Fibroblast of lung (primary cell): ENCODE measurements at regions not wholly inside any gene's neighbourhood (a gene's known extent, or its start where the extent isn't known, plus 50 kb on each side); places are given as distances from the start of the nearest gene placed in this dataset.

Experiments used
- DNase-seq, 2 donors: peaks; one replicate each; pipeline versions ENCODE4 v3.0.0 to v3.0.0-alpha.2; 2010; ENCODE audit warnings: low read depth in 2 of 2
- H2AFZ ChIP-seq: 2 replicates; pipeline ENCODE4 v1.5.1; 2012; ENCODE audit warnings: low read length, control low read depth, inconsistent platforms
- H3K27ac ChIP-seq: 2 replicates; pipeline ENCODE4 v1.5.1; 2011; ENCODE audit warnings: low read length, control low read depth; ENCODE audit not compliant: insufficient read depth
- H3K27me3 ChIP-seq: 2 replicates; pipeline ENCODE4 v1.5.1; 2011; ENCODE audit warnings: mild to moderate bottlenecking, low read length; ENCODE audit not compliant: control insufficient read depth, insufficient read depth
- H3K36me3 ChIP-seq: 2 replicates; pipeline ENCODE4 v1.5.1; 2011; ENCODE audit warnings: low read length; ENCODE audit not compliant: control insufficient read depth, insufficient read depth
- H3K4me1 ChIP-seq: 2 replicates; pipeline ENCODE4 v1.5.1; 2011; ENCODE audit warnings: low read length; ENCODE audit not compliant: control insufficient read depth, insufficient read depth; ENCODE audit errors: extremely low read depth
- H3K4me2 ChIP-seq: 2 replicates; pipeline ENCODE4 v1.5.1; 2011; ENCODE audit warnings: low read length, control low read depth; ENCODE audit not compliant: insufficient read depth; ENCODE audit errors: extremely low read depth
- H3K4me3 ChIP-seq, 4 experiments: fragments of 200-600 bp in 1 of 4; sonication (generic) in 1 of 4; replicated peaks in 1 of 4; 2 replicates each; pipeline ENCODE4 v1.5.1; 2011 to 2016; ENCODE audit warnings: low read length in 4 of 4, low read depth in 3 of 4, mild to moderate bottlenecking in 3 of 4, control low read depth in 2 of 4, inconsistent platforms in 1 of 4, mixed read lengths in 1 of 4; ENCODE audit not compliant: insufficient read depth in 1 of 4; ENCODE audit errors: control extremely low read depth in 1 of 4
- H3K79me2 ChIP-seq: 2 replicates; pipeline ENCODE4 v1.5.1; 2012; ENCODE audit warnings: mild to moderate bottlenecking, low read length, inconsistent platforms; ENCODE audit not compliant: control insufficient read depth, insufficient read depth
- H3K9ac ChIP-seq: 2 replicates; pipeline ENCODE4 v1.5.1; 2011; ENCODE audit warnings: mild to moderate bottlenecking, low read length, control low read depth; ENCODE audit not compliant: insufficient read depth
- H3K9me3 ChIP-seq: 2 replicates; pipeline ENCODE4 v1.5.1; 2012; ENCODE audit warnings: low read depth, low read length; ENCODE audit not compliant: control insufficient read depth, insufficient read depth
- H4K20me1 ChIP-seq: 2 replicates; pipeline ENCODE4 v1.5.1; 2011; ENCODE audit warnings: low read length; ENCODE audit not compliant: control insufficient read depth, insufficient read depth; ENCODE audit errors: extremely low read depth
- EZH2 ChIP-seq: IDR thresholded peaks from 2 replicates; pipeline ENCODE4 v1.5.1; 2012; ENCODE audit warnings: low read length, control low read depth, mild to moderate bottlenecking; ENCODE audit errors: missing control alignments
- TF ChIP-seq, protein P1 (sequence below), 2 donors: IDR thresholded peaks in 1 of 2; conservative IDR thresholded peaks in 1 of 2; 1 replicate in 1 of 2; 2 replicates in 1 of 2; pipeline ENCODE4 v1.5.1; 2011 to 2012; ENCODE audit warnings: low read length in 2 of 2, control low read depth in 1 of 2, inconsistent platforms in 1 of 2, low read depth in 1 of 2, mild to moderate bottlenecking in 1 of 2

DNA sequence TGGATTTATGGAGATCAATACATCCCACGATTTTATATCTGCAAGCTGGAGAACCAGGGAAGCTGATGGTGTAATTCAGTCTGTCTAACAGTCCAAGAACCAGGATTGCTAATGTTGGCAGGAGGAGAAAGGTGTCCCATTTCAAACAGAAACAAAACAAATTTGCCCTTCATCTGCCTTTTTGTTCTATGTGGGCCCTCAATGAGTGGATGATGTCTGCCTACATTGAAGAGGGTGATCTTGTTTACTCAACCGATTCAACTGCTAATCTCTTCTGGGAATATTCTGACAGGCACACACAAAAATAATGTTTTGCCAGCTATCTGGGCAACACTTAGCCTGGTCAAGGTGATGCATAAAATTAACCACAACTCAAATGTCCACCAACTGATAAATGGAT, 65.1 kb upstream of the IL33 start:
- H3K4me2 ChIP-seq = no peak overlapping the region
- no peak overlapping the region for H3K4me3 ChIP-seq
- no peak overlapping the region for H3K9ac ChIP-seq
- no peaks in the 10 kb centered on the region for H4K20me1 ChIP-seq
- DNase-seq = no peak
- H2AFZ ChIP-seq = no peak overlapping the region
- no peaks in the 10 kb centered on the region for H3K27me3 ChIP-seq
- no peak overlapping the region for H3K27ac ChIP-seq
- H3K79me2 ChIP-seq = no peaks in the 10 kb centered on the region
- H3K9me3 ChIP-seq = no peaks in the 10 kb centered on the region
- no peaks in the 10 kb centered on the region for H3K4me1 ChIP-seq
- no peak for TF ChIP-seq EZH2
- H3K36me3 ChIP-seq = no peaks in the 10 kb centered on the region

DNA sequence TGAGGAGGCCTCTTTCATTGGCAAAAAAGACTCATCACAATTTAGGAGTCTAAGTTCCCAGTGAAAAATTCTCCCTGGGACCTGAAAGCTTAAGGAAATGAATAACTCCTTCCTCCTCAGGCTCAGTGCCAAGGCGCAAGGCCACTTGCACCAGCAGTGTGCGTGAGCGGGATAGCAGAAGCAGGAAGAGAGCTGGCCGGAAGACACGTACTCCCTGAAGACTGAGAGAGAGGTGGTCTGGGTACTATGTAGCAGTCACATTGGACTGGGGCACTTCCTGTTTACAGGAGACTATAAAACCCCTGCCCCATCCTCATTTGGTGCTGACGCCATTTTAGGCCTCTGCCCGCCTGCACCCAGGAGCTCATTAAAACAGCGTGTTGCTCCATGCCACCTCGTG, 66.3 kb upstream of the IL33 start:
- H3K4me1 ChIP-seq = no peaks in the 10 kb centered on the region
- H3K36me3 ChIP-seq = no peaks in the 10 kb centered on the region
- no peaks in the 10 kb centered on the region for H4K20me1 ChIP-seq
- no peaks in the 10 kb centered on the region for H3K79me2 ChIP-seq
- no peaks in the 10 kb centered on the region for H3K27me3 ChIP-seq
- no peak overlapping the region for H2AFZ ChIP-seq
- no peak overlapping the region for H3K4me2 ChIP-seq
- H3K27ac ChIP-seq = no peak overlapping the region
- no peak overlapping the region for H3K4me3 ChIP-seq
- no peaks in the 10 kb centered on the region for H3K9me3 ChIP-seq
- DNase-seq = no peak
- H3K9ac ChIP-seq = no peak overlapping the region
- TF ChIP-seq, protein P1, sequence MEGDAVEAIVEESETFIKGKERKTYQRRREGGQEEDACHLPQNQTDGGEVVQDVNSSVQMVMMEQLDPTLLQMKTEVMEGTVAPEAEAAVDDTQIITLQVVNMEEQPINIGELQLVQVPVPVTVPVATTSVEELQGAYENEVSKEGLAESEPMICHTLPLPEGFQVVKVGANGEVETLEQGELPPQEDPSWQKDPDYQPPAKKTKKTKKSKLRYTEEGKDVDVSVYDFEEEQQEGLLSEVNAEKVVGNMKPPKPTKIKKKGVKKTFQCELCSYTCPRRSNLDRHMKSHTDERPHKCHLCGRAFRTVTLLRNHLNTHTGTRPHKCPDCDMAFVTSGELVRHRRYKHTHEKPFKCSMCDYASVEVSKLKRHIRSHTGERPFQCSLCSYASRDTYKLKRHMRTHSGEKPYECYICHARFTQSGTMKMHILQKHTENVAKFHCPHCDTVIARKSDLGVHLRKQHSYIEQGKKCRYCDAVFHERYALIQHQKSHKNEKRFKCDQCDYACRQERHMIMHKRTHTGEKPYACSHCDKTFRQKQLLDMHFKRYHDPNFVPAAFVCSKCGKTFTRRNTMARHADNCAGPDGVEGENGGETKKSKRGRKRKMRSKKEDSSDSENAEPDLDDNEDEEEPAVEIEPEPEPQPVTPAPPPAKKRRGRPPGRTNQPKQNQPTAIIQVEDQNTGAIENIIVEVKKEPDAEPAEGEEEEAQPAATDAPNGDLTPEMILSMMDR (conservative IDR thresholded peaks at IDR 0.05 in 1 of 2, IDR thresholded peaks at IDR 0.05 in 1 of 2; ENCODE audit: low read depth in 1 of 2, low read length in 2 of 2) = no peak
- TF ChIP-seq EZH2 = no peak

DNA sequence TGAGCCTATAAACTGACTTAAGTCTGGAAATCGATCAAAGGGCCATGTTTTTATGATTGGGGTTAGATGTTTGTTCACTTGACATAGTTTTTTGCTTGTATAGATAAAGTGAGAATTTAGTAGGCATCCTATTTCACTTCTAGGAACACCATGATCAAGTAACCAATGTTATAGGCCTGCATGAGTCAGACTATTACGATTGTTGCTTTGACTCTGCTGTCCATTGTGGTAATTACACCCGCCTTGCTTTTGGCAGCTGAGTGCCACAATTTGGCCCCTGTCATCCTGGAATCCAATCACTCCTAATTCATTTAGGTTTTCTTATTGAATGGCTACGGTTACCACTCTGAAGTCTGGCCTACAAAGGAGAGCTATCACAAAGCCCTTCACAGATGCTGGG, 67.8 kb upstream of the IL33 start:
- Histone ChIP-seq H3K36me3 (no peaks in the 10 kb centered on the region), H3K9me3 (no peaks in the 10 kb centered on the region), H3K27me3 (no peaks in the 10 kb centered on the region), H3K4me2 (no peak overlapping the region), H3K27ac (no peak overlapping the region), H3K4me3 (no peak overlapping the region), H3K4me1 (no peaks in the 10 kb centered on the region), H3K9ac (no peak overlapping the region), H2AFZ (no peak overlapping the region), H3K79me2 (no peaks in the 10 kb centered on the region), H4K20me1 (no peaks in the 10 kb centered on the region)
- peak; percentile 17 to 45 for DNase-seq
- TF ChIP-seq, protein P1 (conservative IDR thresholded peaks at IDR 0.05 in 1 of 2, IDR thresholded peaks at IDR 0.05 in 1 of 2; ENCODE audit: low read depth in 1 of 2, low read length in 2 of 2) = no peak
- no peak for TF ChIP-seq EZH2
